GM21360 (cell line): ENCODE measurements at regions not wholly inside any gene's neighbourhood (a gene's known extent, or its start where the extent isn't known, plus 50 kb on each side); places are given as distances from the start of the nearest gene placed in this dataset.
"Not testable (repeated sequence)": the region's sequence is repeated elsewhere in the genome, so short reads cannot be mapped to it uniquely, and the experiment has no call there.

ENCODE experiments used
- ATAC-seq: cut with Tn5 transposase; IDR thresholded peaks from one replicate; pipeline ENCODE4 v1.9.1; 2021; ENCODE audit warnings: mild to moderate bottlenecking, moderate library complexity; ENCODE audit not compliant: unreplicated experiment

GRCh38 chr5:50898966-50899365 lies 232.5 kb downstream of the PARP8 start:
- no peak for ATAC-seq

- ATAC-seq = no peak
Observed at GRCh38 chr5:50900952-50901510, 234.6 kb downstream of the PARP8 start.

GRCh38 chr5:50903651-50904050 lies 237.2 kb downstream of the PARP8 start:
- no peak for ATAC-seq

GRCh38 chr5:50905996-50906570 lies 239.6 kb downstream of the PARP8 start:
- ATAC-seq = no peak

- ATAC-seq = not testable (repeated sequence)
Observed at GRCh38 chr5:50920160-50920559, 253.7 kb downstream of the PARP8 start.

GRCh38 chr5:50921366-50922133 lies 255.1 kb downstream of the PARP8 start:
- no peak for ATAC-seq

GRCh38 chr5:50922134-50922941 lies 255.9 kb downstream of the PARP8 start:
- peak; percentile 95 for ATAC-seq

- no peak for ATAC-seq
Observed at GRCh38 chr5:50922942-50923767, 256.7 kb downstream of the PARP8 start.

- no peak for ATAC-seq
Observed at GRCh38 chr5:50923768-50924494, 257.5 kb downstream of the PARP8 start.

- no peak for ATAC-seq
Observed at GRCh38 chr5:50927953-50928352, 261.5 kb downstream of the PARP8 start.

GRCh38 chr5:50929174-50929573 lies 262.7 kb downstream of the PARP8 start:
- no peak for ATAC-seq

GRCh38 chr5:50934343-50934742 lies 267.9 kb downstream of the PARP8 start:
- ATAC-seq = no peak

- no peak for ATAC-seq
Observed at GRCh38 chr5:50945139-50945538, 278.7 kb downstream of the PARP8 start.

GRCh38 chr5:50947906-50948683 lies 281.7 kb downstream of the PARP8 start:
- no peak for ATAC-seq

GRCh38 chr5:50953290-50953689 lies 286.9 kb downstream of the PARP8 start:
- no peak for ATAC-seq

- peak; percentile 44 for ATAC-seq
Observed at GRCh38 chr5:50958852-50959457, 292.5 kb downstream of the PARP8 start.

- ATAC-seq = peak; percentile 76
Observed at GRCh38 chr5:50962934-50963872, 296.8 kb downstream of the PARP8 start.
